ENCODE measurements at regions not wholly inside any gene's neighbourhood (a gene's known extent, or its start where the extent isn't known, plus 50 kb on each side); places are given as distances from the start of the nearest gene placed in this dataset.
A peak's percentile ranks its signal among the peaks of the same experiment; 100 is the strongest.

GRCh38 chr11:103700622-103701021, 335.8 kb upstream of the DDI1 start:
- H3K4me3 ChIP-seq (replicated peaks; ENCODE audit: low read depth, low read length): no peak overlapping the region
- no peak for TF ChIP-seq CTCF (IDR thresholded peaks at IDR 0.05; ENCODE audit: low read length, missing control alignments)
- peak; percentile 86 for DNase-seq (ENCODE audit: low read depth)

GRCh38 chr11:103703437-103703836, 333.0 kb upstream of the DDI1 start:
- no peak for DNase-seq (ENCODE audit: low read depth)
- no peak for TF ChIP-seq CTCF (IDR thresholded peaks at IDR 0.05; ENCODE audit: low read length, missing control alignments)
- H3K4me3 ChIP-seq (replicated peaks; ENCODE audit: low read depth, low read length): no peak overlapping the region

GRCh38 chr11:103703954-103704353, 332.5 kb upstream of the DDI1 start:
- no peak for TF ChIP-seq CTCF (IDR thresholded peaks at IDR 0.05; ENCODE audit: low read length, missing control alignments)
- no peak for DNase-seq (ENCODE audit: low read depth)
- H3K4me3 ChIP-seq (replicated peaks; ENCODE audit: low read depth, low read length): no peak overlapping the region

GRCh38 chr11:103705642-103706041, 330.8 kb upstream of the DDI1 start:
- H3K4me3 ChIP-seq (replicated peaks; ENCODE audit: low read depth, low read length): no peak overlapping the region
- TF ChIP-seq CTCF (IDR thresholded peaks at IDR 0.05; ENCODE audit: low read length, missing control alignments): no peak
- DNase-seq (ENCODE audit: low read depth): no peak

GRCh38 chr11:103709371-103709770, 327.1 kb upstream of the DDI1 start:
- DNase-seq (ENCODE audit: low read depth): no peak
- H3K4me3 ChIP-seq (replicated peaks; ENCODE audit: low read depth, low read length): no peak overlapping the region
- no peak for TF ChIP-seq CTCF (IDR thresholded peaks at IDR 0.05; ENCODE audit: low read length, missing control alignments)

GRCh38 chr11:103714246-103714645, 322.2 kb upstream of the DDI1 start:
- no peak for TF ChIP-seq CTCF (IDR thresholded peaks at IDR 0.05; ENCODE audit: low read length, missing control alignments)
- peak; percentile 72 for DNase-seq (ENCODE audit: low read depth)
- no peak overlapping the region for H3K4me3 ChIP-seq (replicated peaks; ENCODE audit: low read depth, low read length)

GRCh38 chr11:103716363-103716762, 320.1 kb upstream of the DDI1 start:
- no peak for DNase-seq (ENCODE audit: low read depth)
- no peak for TF ChIP-seq CTCF (IDR thresholded peaks at IDR 0.05; ENCODE audit: low read length, missing control alignments)
- no peak overlapping the region for H3K4me3 ChIP-seq (replicated peaks; ENCODE audit: low read depth, low read length)
